Transverse colon (tissue), 4 donors: ENCODE measurements at regions not wholly inside any gene's neighbourhood (a gene's known extent, or its start where the extent isn't known, plus 50 kb on each side); places are given as distances from the start of the nearest gene placed in this dataset.

Experiments used
- DNase-seq: peaks from one replicate; pipeline ENCODE4 v3.0.0-alpha.2; 2019
- H3K27ac ChIP-seq, 4 donors: fragments of 200-600 bp; sonication (generic); 2 replicates each; pipeline ENCODE4 v1.5.1; 2016 to 2018; ENCODE audit warnings: inconsistent platforms in 4 of 4
- H3K27me3 ChIP-seq: fragments of 200-600 bp; sonication (generic); 2 replicates; pipeline ENCODE4 v1.5.1; 2017; ENCODE audit warnings: inconsistent platforms
- H3K36me3 ChIP-seq, 4 donors: fragments of 200-600 bp; sonication (generic); 2 replicates each; pipeline ENCODE4 v1.5.1; 2017 to 2019; ENCODE audit warnings: inconsistent platforms in 4 of 4
- H3K4me1 ChIP-seq, 4 donors: fragments of 200-600 bp; sonication (generic); 2 replicates each; pipeline ENCODE4 v1.5.1; 2017 to 2020; ENCODE audit warnings: inconsistent platforms in 4 of 4
- H3K4me3 ChIP-seq, 4 donors: fragments of 200-600 bp; sonication (generic); 1 replicate in 1 of 4; 2 replicates in 3 of 4; pipeline versions ENCODE4 v1.5.1 to v1.6.1; 2017 to 2019; ENCODE audit warnings: inconsistent platforms in 4 of 4
- H3K9me3 ChIP-seq, 2 donors: fragments of 200-600 bp; sonication (generic); 2 replicates each; pipeline ENCODE4 v1.5.1; 2017 to 2019; ENCODE audit warnings: inconsistent platforms in 2 of 2
- EP300 ChIP-seq: sonication (generic); formaldehyde crosslinking; IDR thresholded peaks from one replicate; pipeline ENCODE4 v1.6.1; 2017; ENCODE audit warnings: antibody characterized with exemption, low read depth
- POLR2A ChIP-seq: fragments of 450-650 bp; IDR thresholded peaks from one replicate; pipeline ENCODE4 v1.6.1; 2016; ENCODE audit warnings: antibody characterized with exemption, mild to moderate bottlenecking, moderate library complexity
- POLR2AphosphoS5 ChIP-seq, 3 donors: sonication (generic); formaldehyde crosslinking; IDR thresholded peaks; one replicate each; pipeline ENCODE4 v1.6.1; 2016; ENCODE audit warnings: antibody characterized with exemption in 3 of 3
- WGBS, 2 donors: methylation state at CpG; one replicate each; pipeline ENCODE4 v1.1.5; 2018; ENCODE audit warnings: low coverage in 1 of 2; 5-methylcytosine and 5-hydroxymethylcytosine counted together
- in situ Hi-C, 4 donors: fragments of 200-750 bp; cut with MboI; loops; one replicate each; pipeline versions ENCODE4 v1.15.0 to v1.15.1; 2017; ENCODE audit warnings: low sequenced_read_pairs in 3 of 4, low pct_ligation_motif_present in 1 of 4, low pct_unique_long_range_greater_than_20kb in 1 of 4
- intact Hi-C: fragments of 100-400 bp; cut with DNase I; formaldehyde crosslinking; loops from one replicate; pipeline ENCODE4 v1.15.1; 2023; ENCODE audit warnings: low total_unique reads
- TF ChIP-seq, protein P1 (sequence below), 5 experiments: fragments of 200-600 bp in 3 of 5; fragments of 450-650 bp in 2 of 5; sonication (generic) in 3 of 5; IDR thresholded peaks; 1 replicate in 2 of 5; 2 replicates in 3 of 5; pipeline ENCODE4 v1.5.1; 2016 to 2017; ENCODE audit warnings: antibody characterized with exemption in 5 of 5, inconsistent platforms in 3 of 5, mild to moderate bottlenecking in 2 of 5, moderate library complexity in 1 of 5

DNA sequence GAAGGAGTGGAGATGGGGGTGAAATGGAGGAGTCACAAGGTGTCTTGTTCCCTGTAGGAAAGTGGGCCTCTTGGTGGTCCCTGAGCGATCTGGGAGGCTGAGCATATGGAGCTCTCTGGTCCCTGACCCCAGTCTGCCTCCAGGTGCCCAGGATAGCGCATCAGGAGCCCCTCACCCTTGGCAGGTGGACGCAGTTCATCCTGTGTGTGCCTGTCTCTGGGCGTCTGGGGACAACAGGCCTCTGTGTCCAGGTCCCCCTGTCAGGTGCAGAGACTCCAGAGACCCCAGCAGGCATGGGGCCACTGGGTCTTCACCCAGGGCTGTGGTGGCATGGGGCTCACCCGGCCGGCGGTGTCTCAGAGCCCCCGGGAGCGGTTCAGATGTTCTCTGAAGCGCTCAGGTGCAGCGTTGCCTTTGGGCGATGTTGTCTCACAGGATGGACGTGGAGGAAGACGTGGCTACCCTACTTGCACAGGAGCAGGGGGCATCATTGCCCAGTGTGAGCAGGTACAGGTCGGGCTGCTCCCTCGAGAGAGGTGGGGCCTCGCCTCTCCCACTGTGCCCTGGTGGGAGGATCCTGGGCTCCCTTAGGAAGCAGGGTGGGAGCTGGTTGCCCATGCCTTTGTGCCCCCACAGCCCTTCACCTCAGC is 58.1 kb upstream of the TPM4 start:
- no peak for TF ChIP-seq POLR2A
- no peak for TF ChIP-seq POLR2AphosphoS5 (IDR thresholded peaks at IDR 0.05)
- no peak for TF ChIP-seq EP300
- TF ChIP-seq, protein P1, sequence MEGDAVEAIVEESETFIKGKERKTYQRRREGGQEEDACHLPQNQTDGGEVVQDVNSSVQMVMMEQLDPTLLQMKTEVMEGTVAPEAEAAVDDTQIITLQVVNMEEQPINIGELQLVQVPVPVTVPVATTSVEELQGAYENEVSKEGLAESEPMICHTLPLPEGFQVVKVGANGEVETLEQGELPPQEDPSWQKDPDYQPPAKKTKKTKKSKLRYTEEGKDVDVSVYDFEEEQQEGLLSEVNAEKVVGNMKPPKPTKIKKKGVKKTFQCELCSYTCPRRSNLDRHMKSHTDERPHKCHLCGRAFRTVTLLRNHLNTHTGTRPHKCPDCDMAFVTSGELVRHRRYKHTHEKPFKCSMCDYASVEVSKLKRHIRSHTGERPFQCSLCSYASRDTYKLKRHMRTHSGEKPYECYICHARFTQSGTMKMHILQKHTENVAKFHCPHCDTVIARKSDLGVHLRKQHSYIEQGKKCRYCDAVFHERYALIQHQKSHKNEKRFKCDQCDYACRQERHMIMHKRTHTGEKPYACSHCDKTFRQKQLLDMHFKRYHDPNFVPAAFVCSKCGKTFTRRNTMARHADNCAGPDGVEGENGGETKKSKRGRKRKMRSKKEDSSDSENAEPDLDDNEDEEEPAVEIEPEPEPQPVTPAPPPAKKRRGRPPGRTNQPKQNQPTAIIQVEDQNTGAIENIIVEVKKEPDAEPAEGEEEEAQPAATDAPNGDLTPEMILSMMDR (IDR thresholded peaks at IDR 0.05) = no peak
- H3K27ac ChIP-seq = no peak overlapping the region
- no peaks in the 10 kb centered on the region for H3K36me3 ChIP-seq
- no peaks in the 10 kb centered on the region for H3K27me3 ChIP-seq
- no peaks in the 10 kb centered on the region for H3K4me1 ChIP-seq
- DNase-seq = no peak
- no peaks in the 10 kb centered on the region for H3K9me3 ChIP-seq
- 78 to 80% methylated on average over 1 to 14 of the region's 17 CpGs for WGBS, 2 donors
- intact Hi-C loops (no loop called here), in situ Hi-C loops (loop anchor here in 2 of 4 donors (25.0 kb wide), 1 partner anchor 406 kb away; the partner anchor contains the start of gene CYP4F8 (in 2 of the 2))
- H3K4me3 ChIP-seq = no peak overlapping the region

DNA sequence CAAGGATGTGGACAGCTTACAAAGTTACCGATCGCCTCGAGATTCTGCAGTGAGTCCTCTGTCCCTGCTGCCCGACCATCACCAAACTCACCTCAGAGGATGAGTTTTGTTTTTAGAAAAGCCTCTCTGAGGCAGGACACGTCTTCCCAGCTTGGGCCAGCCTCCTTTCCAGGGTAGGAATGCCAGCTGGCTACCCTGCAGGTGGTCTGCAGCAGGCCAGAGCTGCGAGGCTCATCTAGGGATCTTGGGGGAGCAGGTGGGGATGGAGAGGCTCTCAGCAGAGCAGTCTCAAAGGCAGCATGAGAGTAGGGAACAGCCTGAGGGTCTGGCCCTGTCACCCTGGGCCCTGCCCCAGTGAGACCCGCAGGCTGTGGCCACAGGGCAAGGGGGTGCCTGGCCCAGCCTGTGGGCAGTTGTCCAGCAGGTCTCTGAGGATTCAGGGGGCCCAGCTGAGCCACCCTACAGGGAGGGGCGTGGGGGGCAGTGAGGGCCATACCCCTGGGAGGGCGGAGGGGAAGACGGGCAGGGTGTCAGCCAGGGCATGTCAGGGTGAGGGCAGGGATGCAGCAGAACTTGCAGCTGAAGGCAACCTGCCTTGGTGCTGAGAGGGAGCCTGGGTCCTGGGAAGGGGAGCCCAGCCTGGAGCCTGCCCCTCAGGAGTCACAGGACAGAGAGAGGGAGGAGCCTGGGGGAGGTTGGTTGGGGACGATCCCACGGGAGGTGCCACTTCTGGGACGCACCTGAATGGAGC is 57.3 kb upstream of the TPM4 start:
- no peak for DNase-seq
- intact Hi-C loops = no loop called here

DNA sequence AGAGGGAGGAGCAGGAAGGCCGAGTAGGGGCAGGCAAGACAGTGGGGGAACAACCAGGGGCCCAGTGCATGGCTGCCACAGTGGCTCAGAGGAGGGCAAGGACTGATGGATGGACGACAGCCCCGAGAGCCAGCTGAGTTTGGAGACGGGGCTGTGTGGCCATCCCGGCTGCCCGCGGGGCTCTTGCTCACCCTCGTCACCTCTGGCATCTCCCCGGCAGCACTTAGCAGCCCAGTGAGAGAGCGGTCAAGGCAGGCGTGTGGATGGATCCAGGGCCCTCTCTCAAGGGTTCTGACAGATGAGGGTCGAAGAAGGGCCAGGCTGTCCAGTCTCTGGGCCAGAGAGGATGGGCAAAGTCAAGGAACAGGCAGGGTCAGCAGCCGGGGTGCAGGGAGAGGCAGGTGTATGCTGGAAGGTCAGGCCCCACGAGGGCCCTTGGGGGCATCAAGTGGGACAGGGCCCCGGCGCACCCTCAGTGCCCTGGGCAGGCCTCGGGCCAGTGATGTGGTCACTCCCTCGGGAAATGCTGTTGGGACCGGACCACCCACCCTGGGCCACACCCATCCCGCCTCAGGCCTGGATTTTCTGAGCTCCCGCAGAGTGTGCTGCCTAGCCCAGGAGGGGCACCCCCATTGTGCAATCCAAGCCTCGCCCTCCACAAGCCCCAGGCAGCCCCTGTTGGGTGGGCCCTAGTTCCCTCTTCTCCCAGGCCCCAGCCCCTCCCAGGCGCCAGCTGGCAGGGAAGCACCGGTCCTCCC is 56.4 kb upstream of the TPM4 start:
- intact Hi-C loops (no loop called here), in situ Hi-C loops (loop anchor here in 2 of 4 donors (25.0 kb wide), 1 partner anchor 408 kb away; the partner anchor contains the start of gene CYP4F8 (in 2 of the 2))
- TF ChIP-seq EP300 = no peak
- TF ChIP-seq POLR2A = no peak
- TF ChIP-seq, protein P1 (IDR thresholded peaks at IDR 0.05) = no peak
- H3K4me1 ChIP-seq = no peaks in the 10 kb centered on the region
- H3K27me3 ChIP-seq = no peaks in the 10 kb centered on the region
- no peak overlapping the region for H3K4me3 ChIP-seq
- H3K36me3 ChIP-seq = no peaks in the 10 kb centered on the region
- H3K27ac ChIP-seq = no peak overlapping the region
- 85% methylated on average over 22 of the region's 24 CpGs; no CpG with 5 or more reads in 1 of the 2 donors for WGBS, 2 donors
- no peaks in the 10 kb centered on the region for H3K9me3 ChIP-seq
- no peak for DNase-seq

More for the DNA sequence above, 57.3 kb upstream of the TPM4 start:
- in situ Hi-C loops = loop anchor here in 2 of 4 donors (25.0 kb wide), 1 partner anchor 407 kb away; the partner anchor contains the start of gene CYP4F8 (in 2 of the 2)
- Histone ChIP-seq H3K4me3 (no peak overlapping the region), H3K9me3 (no peaks in the 10 kb centered on the region), H3K36me3 (no peaks in the 10 kb centered on the region), H3K27ac (no peak overlapping the region), H3K4me1 (no peaks in the 10 kb centered on the region), H3K27me3 (no peaks in the 10 kb centered on the region)
- TF ChIP-seq POLR2AphosphoS5 (IDR thresholded peaks at IDR 0.05) (no peak), POLR2A (no peak), EP300 (no peak)
- TF ChIP-seq, protein P1 (IDR thresholded peaks at IDR 0.05) = no peak
- WGBS, 2 donors = 56 to 76% methylated on average over 5 to 11 of the region's 13 CpGs

DNA sequence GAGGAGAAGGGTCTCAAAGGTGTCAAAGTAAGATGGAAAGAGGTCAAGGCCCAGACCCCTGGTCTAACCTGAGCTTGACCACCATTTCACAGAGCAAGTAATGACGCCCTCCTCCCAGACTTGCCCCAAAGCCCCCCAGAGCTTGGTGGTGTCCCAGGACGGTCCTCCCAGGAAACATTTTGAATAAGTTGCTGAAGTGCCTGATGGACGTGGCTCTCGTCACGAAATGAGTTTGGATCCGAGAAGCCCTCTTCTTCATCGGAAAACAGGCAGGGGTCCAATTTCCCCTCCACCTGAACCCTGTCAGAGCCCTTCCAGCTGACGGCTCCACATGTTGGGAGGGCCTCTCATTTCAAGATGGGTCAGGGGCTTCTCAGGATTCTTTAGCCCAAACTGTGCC is 54.5 kb upstream of the TPM4 start:
- H3K4me1 ChIP-seq = no peaks in the 10 kb centered on the region
- H3K36me3 ChIP-seq = no peaks in the 10 kb centered on the region
- TF ChIP-seq POLR2AphosphoS5 (IDR thresholded peaks at IDR 0.05) = no peak
- TF ChIP-seq POLR2A = no peak
- TF ChIP-seq EP300 = no peak
- TF ChIP-seq, protein P1 (IDR thresholded peaks at IDR 0.05) = no peak
- H3K4me3 ChIP-seq = no peak overlapping the region
- no peaks in the 10 kb centered on the region for H3K9me3 ChIP-seq
- H3K27ac ChIP-seq = no peak overlapping the region
- 81% methylated on average over 8 of the region's 8 CpGs; no CpG with 5 or more reads in 1 of the 2 donors for WGBS, 2 donors
- H3K27me3 ChIP-seq = no peaks in the 10 kb centered on the region
- no peak for DNase-seq
- in situ Hi-C loops = loop anchor here in 2 of 4 donors (25.0 kb wide), 1 partner anchor 409 kb away; the partner anchor contains the start of gene CYP4F8 (in 2 of the 2)
- intact Hi-C loops = no loop called here
